ENCODE measurements at regions not wholly inside any gene's neighbourhood (a gene's known extent, or its start where the extent isn't known, plus 50 kb on each side); places are given as distances from the start of the nearest gene placed in this dataset.

- no peaks in the 10 kb centered on the region; the same call in 1 of the 2 replicates for H3K9me3 ChIP-seq (ENCODE audit: low read length)
- no peak for DNase-seq (ENCODE audit: low spot score)
- H3K4me3 ChIP-seq (ENCODE audit: low read depth, low read length, poor library complexity, severe bottlenecking), result no peak overlapping the region
- H4K20me1 ChIP-seq (ENCODE audit: insufficient read depth, low read length), result no peaks in the 10 kb centered on the region
- no peaks in the 10 kb centered on the region for H3K36me3 ChIP-seq (ENCODE audit: insufficient read depth, low read length)
- H3K27ac ChIP-seq (ENCODE audit: low read depth, low read length, poor library complexity, severe bottlenecking), result no peak overlapping the region
- POLR2A ChIA-PET, result no interaction called here
- no peaks in the 10 kb centered on the region for H3K79me2 ChIP-seq (ENCODE audit: insufficient read depth, low read depth, low read length)
- H3K4me2 ChIP-seq (ENCODE audit: low read length), result no peak overlapping the region
- CTCF ChIA-PET (ENCODE audit: unreplicated experiment), result no interaction called here
- intact Hi-C loops (cut with micrococcal nuclease; ENCODE audit: unreplicated experiment), result loop anchor here (10.0 kb wide), 1 partner anchor 356 kb away; no protein-coding TSS in a partner anchor
- H3K9me2 ChIP-seq (ENCODE audit: insufficient read depth, low read length), result no peaks in the 10 kb centered on the region
- TF ChIP-seq CTCF (conservative IDR thresholded peaks at IDR 0.05; ENCODE audit: low read length) (no peak), EZH2phosphoT487 (IDR thresholded peaks at IDR 0.05; ENCODE audit: borderline replicate concordance, low read depth, low read length) (no peak)
- no TSS peak for BruUV-seq (replicated peaks)
- no peak overlapping the region for H2AFZ ChIP-seq (ENCODE audit: low read length)
- H3K4me1 ChIP-seq (ENCODE audit: insufficient read depth, low read length, poor library complexity, severe bottlenecking), result no peaks in the 10 kb centered on the region
These were observed 179.5 kb downstream of the SMAD2 start for GRCh38 chr18:47750889-47751423.

GRCh38 chr18:47749600-47749973, 180.9 kb downstream of the SMAD2 start:
- intact Hi-C loops (cut with micrococcal nuclease; ENCODE audit: unreplicated experiment), result loop anchor here (1.0 kb wide), 1 partner anchor 153 kb away; no protein-coding TSS in a partner anchor
- POLR2A ChIA-PET, result no interaction called here

More at GRCh38 chr18:47749600-47749973, 180.9 kb downstream of the SMAD2 start:
- H4K20me1 ChIP-seq (ENCODE audit: insufficient read depth, low read length), result no peaks in the 10 kb centered on the region
- H3K79me2 ChIP-seq (ENCODE audit: insufficient read depth, low read depth, low read length), result no peaks in the 10 kb centered on the region
- no peak overlapping the region for H3K27ac ChIP-seq (ENCODE audit: low read depth, low read length, poor library complexity, severe bottlenecking)
- BruUV-seq (replicated peaks), result no TSS peak
- H3K9me2 ChIP-seq (ENCODE audit: insufficient read depth, low read length), result no peaks in the 10 kb centered on the region
- no peak for DNase-seq (ENCODE audit: low spot score)
- H3K4me3 ChIP-seq (ENCODE audit: low read depth, low read length, poor library complexity, severe bottlenecking), result no peak overlapping the region
- TF ChIP-seq EZH2phosphoT487 (IDR thresholded peaks at IDR 0.05; ENCODE audit: borderline replicate concordance, low read depth, low read length), result no peak
- TF ChIP-seq CTCF (conservative IDR thresholded peaks at IDR 0.05; ENCODE audit: low read length), result no peak
- no peak overlapping the region for H3K4me2 ChIP-seq (ENCODE audit: low read length)
- CTCF ChIA-PET (ENCODE audit: unreplicated experiment), result no interaction called here
- no peaks in the 10 kb centered on the region for H3K4me1 ChIP-seq (ENCODE audit: insufficient read depth, low read length, poor library complexity, severe bottlenecking)
- no peak overlapping the region for H2AFZ ChIP-seq (ENCODE audit: low read length)
- no peaks in the 10 kb centered on the region; the same call in 1 of the 2 replicates for H3K9me3 ChIP-seq (ENCODE audit: low read length)
- H3K36me3 ChIP-seq (ENCODE audit: insufficient read depth, low read length), result no peaks in the 10 kb centered on the region
